ENCODE measurements at regions not wholly inside any gene's neighbourhood (a gene's known extent, or its start where the extent isn't known, plus 50 kb on each side); places are given as distances from the start of the nearest gene placed in this dataset.
"Not testable (repeated sequence)": the region's sequence is repeated elsewhere in the genome, so short reads cannot be mapped to it uniquely, and the experiment has no call there.

DNA sequence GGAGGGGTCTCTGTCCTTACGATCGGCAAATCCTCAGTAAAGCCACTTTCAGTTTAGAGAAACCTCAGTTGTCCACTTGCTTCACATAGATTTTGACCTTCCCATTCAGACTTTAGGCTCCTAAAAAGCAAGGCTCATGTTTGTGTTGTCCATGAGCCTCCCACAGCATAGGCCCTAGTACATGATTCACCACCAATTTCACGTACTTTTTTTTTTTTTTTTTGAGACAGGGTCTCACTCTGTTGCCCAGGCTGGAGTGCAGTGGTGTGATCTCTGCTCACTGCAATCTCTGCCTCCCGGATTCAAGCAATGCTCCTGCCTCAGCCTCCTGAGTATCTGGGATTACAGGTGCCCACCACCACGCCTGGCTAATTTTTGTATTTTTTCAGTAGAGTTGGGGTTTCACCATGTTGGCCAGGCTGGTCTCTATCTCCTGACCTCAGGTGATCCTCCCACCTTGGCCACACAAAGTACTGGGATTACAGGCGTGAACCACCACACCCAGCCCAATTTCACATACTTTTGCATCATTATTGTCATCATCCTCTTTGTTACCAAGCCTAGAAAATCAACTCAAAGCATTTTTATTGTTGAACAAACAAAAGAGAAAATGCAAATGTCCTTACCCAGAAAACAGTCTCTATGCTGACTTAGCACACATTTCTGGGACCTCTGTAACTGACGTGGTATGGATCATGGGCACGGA lies 83.8 kb downstream of the VCPKMT start:
- TF ChIP-seq, protein P1, sequence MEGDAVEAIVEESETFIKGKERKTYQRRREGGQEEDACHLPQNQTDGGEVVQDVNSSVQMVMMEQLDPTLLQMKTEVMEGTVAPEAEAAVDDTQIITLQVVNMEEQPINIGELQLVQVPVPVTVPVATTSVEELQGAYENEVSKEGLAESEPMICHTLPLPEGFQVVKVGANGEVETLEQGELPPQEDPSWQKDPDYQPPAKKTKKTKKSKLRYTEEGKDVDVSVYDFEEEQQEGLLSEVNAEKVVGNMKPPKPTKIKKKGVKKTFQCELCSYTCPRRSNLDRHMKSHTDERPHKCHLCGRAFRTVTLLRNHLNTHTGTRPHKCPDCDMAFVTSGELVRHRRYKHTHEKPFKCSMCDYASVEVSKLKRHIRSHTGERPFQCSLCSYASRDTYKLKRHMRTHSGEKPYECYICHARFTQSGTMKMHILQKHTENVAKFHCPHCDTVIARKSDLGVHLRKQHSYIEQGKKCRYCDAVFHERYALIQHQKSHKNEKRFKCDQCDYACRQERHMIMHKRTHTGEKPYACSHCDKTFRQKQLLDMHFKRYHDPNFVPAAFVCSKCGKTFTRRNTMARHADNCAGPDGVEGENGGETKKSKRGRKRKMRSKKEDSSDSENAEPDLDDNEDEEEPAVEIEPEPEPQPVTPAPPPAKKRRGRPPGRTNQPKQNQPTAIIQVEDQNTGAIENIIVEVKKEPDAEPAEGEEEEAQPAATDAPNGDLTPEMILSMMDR (IDR thresholded peaks at IDR 0.05; ENCODE audit: low read length): not testable (repeated sequence)
- TF ChIP-seq EZH2 (IDR thresholded peaks at IDR 0.05; ENCODE audit: borderline replicate concordance, low read length): not testable (repeated sequence)
